ENCODE measurements at regions not wholly inside any gene's neighbourhood (a gene's known extent, or its start where the extent isn't known, plus 50 kb on each side); places are given as distances from the start of the nearest gene placed in this dataset.
"Not testable (repeated sequence)": the region's sequence is repeated elsewhere in the genome, so short reads cannot be mapped to it uniquely, and the experiment has no call there.

- H3K4me3 ChIP-seq (ENCODE audit: low read depth, low read length), result no peak overlapping the region
- in situ Hi-C loops (cut with HindIII; ENCODE audit: low sequenced_read_pairs), result no loop called here
- no peak for DNase-seq (ENCODE audit: low read depth, low spot score)
- no peak for TF ChIP-seq CTCF (IDR thresholded peaks at IDR 0.05; ENCODE audit: low read depth, low read length)
Observed at GRCh38 chrX:994780-995179, 217.7 kb downstream of the CRLF2 start.

GRCh38 chrX:989959-990510 lies 222.4 kb downstream of the CRLF2 start:
- in situ Hi-C loops (cut with HindIII; ENCODE audit: low sequenced_read_pairs), result no loop called here
- peak; percentile 78 for DNase-seq (ENCODE audit: low read depth, low spot score)
- TF ChIP-seq CTCF (IDR thresholded peaks at IDR 0.05; ENCODE audit: low read depth, low read length), result no peak
- H3K4me3 ChIP-seq (ENCODE audit: low read depth, low read length), result peak overlapping the region; percentile 15

- H3K4me3 ChIP-seq (ENCODE audit: low read depth, low read length); in situ Hi-C loops (cut with HindIII; ENCODE audit: low sequenced_read_pairs); DNase-seq (ENCODE audit: low read depth, low spot score): not testable (repeated sequence)
Observed at GRCh38 chrX:988530-988929, 223.9 kb downstream of the CRLF2 start.

- no peak overlapping the region for H3K4me3 ChIP-seq (ENCODE audit: low read depth, low read length)
- in situ Hi-C loops (cut with HindIII; ENCODE audit: low sequenced_read_pairs), result no loop called here
- DNase-seq (ENCODE audit: low read depth, low spot score), result no peak
- no peak for TF ChIP-seq CTCF (IDR thresholded peaks at IDR 0.05; ENCODE audit: low read depth, low read length)
Observed at GRCh38 chrX:981791-982626, 230.4 kb downstream of the CRLF2 start.

GRCh38 chrX:980587-981235 lies 231.7 kb downstream of the CRLF2 start:
- no peak overlapping the region for H3K4me3 ChIP-seq (ENCODE audit: low read depth, low read length)
- TF ChIP-seq CTCF (IDR thresholded peaks at IDR 0.05; ENCODE audit: low read depth, low read length), result no peak
- no peak for DNase-seq (ENCODE audit: low read depth, low spot score)
- in situ Hi-C loops (cut with HindIII; ENCODE audit: low sequenced_read_pairs), result no loop called here

GRCh38 chrX:979127-979526 lies 233.3 kb downstream of the CRLF2 start:
- in situ Hi-C loops (cut with HindIII; ENCODE audit: low sequenced_read_pairs); H3K4me3 ChIP-seq (ENCODE audit: low read depth, low read length); DNase-seq (ENCODE audit: low read depth, low spot score): not testable (repeated sequence)

GRCh38 chrX:973010-973632 lies 239.3 kb downstream of the CRLF2 start:
- in situ Hi-C loops (cut with HindIII; ENCODE audit: low sequenced_read_pairs), result no loop called here
- DNase-seq (ENCODE audit: low read depth, low spot score), result no peak
- H3K4me3 ChIP-seq (ENCODE audit: low read depth, low read length), result no peak overlapping the region
- no peak for TF ChIP-seq CTCF (IDR thresholded peaks at IDR 0.05; ENCODE audit: low read depth, low read length)

All from astrocyte of the spinal cord (primary cell).